HG02981 (cell line): ENCODE measurements at regions not wholly inside any gene's neighbourhood (a gene's known extent, or its start where the extent isn't known, plus 50 kb on each side); places are given as distances from the start of the nearest gene placed in this dataset.
"Not testable (repeated sequence)": the region's sequence is repeated elsewhere in the genome, so short reads cannot be mapped to it uniquely, and the experiment has no call there.

Experiments used
- ATAC-seq: cut with Tn5 transposase; IDR thresholded peaks from one replicate; pipeline ENCODE4 v1.9.1; 2021; ENCODE audit warnings: mild to moderate bottlenecking, moderate library complexity; ENCODE audit not compliant: unreplicated experiment

DNA sequence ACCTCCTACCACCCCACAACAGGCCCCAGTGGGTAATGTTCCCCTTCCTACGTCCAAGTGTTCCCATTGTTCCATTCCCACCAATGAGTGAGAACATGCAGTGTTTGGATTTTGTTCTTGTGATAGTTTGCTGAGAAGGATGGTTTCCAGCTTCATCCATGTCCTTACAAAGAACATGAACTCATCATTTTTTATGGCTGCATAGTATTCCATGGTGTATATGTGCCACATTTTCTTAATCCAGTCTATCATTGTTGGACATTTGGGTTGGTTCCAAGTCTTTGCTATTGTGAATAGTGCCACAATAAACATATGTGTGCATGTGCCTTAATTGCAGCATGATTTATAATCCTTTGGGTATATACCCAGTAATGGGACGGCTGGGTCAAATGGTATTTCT, 81.6 kb downstream of the P2RY10 start:
- not testable (repeated sequence) for ATAC-seq

DNA sequence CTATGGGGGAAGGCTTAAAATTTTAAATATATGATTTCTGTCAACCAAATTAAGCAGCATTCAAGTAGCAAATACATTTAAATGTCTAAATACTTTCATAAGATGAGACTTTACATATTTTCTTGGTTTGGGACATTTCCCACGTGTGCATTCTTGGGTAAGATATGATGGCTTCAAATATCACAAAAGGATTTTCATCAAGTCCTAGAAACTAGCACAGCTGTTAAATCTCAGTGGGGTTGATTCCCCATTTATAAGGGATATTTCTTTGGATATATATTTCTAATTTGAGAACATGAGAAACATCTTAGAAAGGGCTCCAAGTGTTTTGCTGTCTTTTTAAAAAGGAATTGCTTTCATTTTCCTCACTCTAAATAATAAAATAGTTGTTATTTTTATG, 90.2 kb downstream of the P2RY10 start:
- ATAC-seq, result no peak

- no peak for ATAC-seq
Measured at GRCh38 chrX:79036157-79036880, 91.1 kb downstream of the P2RY10 start.

DNA sequence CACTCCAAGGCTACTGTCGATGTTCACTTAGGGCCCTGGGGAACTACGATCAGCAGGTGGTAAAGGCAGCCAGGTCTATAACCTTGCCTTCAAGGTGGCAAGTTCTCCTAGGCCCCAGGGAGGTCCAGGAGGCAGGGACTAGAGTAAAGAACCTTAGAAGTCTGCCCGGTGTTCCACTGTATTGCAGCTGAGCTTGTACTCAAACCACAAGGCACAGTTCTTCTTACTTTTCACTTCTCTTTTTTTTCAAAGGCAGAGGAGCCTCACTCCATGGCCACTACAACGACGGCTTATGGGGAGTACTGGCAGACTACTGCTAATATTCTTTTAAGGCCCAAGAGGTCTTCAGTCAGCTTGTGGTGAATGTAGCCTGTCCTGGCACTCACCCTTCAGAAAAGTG, 78.8 kb upstream of the GPR174 start:
- peak; percentile 78 for ATAC-seq

- ATAC-seq, result no peak
Measured at GRCh38 chrX:79078114-79078513, 66.4 kb upstream of the GPR174 start.

GRCh38 chrX:79079477-79079876, 65.0 kb upstream of the GPR174 start:
- ATAC-seq, result no peak

GRCh38 chrX:79080141-79080540, 64.3 kb upstream of the GPR174 start:
- ATAC-seq, result no peak

DNA sequence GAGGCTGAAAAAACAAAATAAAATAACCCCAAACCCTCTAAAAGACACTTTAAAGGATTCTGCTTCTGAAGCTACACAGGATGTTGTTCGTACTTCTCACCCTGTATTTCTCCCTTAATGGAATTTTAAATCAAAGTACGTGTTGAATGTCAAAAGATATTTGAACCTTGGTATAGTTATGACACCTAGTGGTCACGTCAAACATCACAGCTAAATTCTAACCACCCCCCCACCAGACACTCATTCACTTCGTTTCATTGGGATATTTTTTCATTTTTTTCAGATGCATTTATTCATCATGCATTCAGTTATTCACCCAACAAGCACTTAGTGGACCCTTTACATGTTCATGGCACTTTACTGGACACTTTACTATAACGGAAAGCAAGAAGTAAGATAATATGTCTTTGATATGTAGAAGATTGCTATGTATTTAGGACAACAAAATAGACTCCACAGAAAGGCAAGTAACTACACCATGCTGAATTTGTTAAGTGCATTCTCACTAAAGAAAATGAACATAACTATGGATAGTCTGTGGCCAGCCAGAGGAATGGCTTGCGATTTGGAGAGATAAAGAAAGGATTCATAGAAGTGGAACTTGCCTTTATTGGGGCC, 62.5 kb upstream of the GPR174 start:
- no peak for ATAC-seq

- no peak for ATAC-seq
Measured at GRCh38 chrX:79082899-79083298, 61.6 kb upstream of the GPR174 start.

DNA sequence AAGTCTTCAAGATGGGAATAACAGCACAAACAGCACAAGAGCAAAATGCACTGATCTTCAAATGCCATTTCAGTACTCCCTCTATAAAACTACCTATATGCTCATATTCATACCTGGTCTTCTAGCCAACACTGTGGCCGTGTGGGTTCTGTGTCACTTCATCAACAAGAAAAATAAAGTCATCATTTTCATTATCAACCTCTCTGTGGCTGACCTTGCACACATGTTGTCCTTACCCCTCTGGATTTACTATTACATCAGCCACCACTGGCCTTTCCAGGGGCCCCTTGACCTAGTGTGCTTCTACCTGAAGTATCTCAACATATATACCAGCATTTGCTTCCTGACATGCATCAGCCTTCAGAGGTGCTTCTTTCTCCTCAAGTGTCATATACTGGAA, 59.6 kb upstream of the GPR174 start:
- no peak for ATAC-seq

DNA sequence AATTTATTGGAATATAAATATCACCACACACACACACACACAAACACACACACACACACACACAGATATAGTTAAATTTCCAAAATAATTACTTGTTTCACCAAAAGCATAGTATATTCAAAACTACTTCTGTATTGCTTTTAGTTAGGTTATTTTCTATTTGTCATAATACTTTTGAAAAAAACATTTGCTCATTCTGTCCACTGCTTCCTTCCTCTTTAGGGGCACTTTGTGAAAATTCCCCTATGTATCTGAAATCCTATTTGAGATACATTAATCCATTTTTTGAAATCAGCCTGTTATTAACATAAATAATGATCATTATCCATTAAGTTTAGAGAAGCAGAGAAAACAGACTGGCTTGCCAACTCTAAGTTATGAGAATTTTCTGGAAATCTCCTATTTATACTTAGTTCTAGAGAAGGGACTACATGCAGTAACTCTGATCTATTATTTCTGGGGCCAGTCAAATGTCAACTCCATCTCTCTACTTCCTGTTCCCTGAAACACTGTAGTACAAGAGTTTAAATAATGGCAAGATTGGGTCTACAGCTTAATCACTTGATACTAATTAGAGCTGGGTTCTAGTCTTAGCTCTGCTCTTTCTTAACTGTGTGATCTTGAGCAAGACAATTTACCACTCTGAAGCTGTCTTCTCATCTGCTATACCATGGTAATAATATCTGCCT, 54.4 kb upstream of the GPR174 start:
- ATAC-seq, result no peak

DNA sequence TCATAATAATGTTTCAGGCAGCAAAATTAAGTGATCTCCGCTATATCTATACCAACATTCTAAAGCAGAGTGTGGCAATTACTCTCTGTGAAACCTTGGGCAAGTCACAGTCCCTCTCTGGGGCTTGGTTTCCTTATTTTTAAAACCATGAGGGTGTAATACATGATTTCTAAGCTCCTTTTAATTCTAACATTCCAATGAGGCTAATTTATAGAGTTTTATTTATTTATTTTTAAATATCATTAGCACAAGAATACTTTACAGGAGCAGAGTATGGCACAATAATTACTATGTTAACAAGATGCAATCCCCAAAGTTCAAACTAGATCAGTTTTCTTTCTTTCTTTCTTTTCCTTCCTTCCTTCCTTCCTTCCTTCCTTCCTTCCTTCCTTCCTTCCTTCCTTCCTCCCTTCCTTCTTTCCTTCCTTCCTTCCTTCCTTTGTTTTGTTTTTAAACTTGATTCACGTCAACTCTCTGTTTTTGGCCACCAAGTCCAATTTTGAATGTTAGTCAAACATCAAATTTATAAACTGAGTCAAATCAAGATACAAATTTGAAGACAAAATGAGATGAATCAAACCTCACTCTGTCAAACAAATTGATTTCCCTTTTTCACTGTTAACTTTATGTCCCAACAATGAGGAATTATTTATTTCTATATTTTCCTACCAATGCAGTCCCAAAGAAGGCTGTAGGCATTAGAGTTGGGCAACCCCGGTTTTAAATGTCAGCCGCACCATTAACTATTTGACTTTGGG, 50.2 kb upstream of the GPR174 start:
- no peak for ATAC-seq
